Activated B cell treated with CpG ODN at 0.5 μM for 24 hours (primary cell): ENCODE measurements at regions not wholly inside any gene's neighbourhood (a gene's known extent, or its start where the extent isn't known, plus 50 kb on each side); places are given as distances from the start of the nearest gene placed in this dataset.
"Not testable (repeated sequence)": the region's sequence is repeated elsewhere in the genome, so short reads cannot be mapped to it uniquely, and the experiment has no call there.

ENCODE experiments used
- ATAC-seq: fragments of 200-7000 bp; cut with Tn5 transposase; one replicate; pipeline ENCODE4 v1.10.0; 2021; ENCODE audit warnings: low read depth, mild to moderate bottlenecking, moderate library complexity
- CTCF ChIA-PET: fragments of 350-600 bp; sonication (Branson Sonifier 250); formaldehyde crosslinking; loops from one replicate; lab custom pipeline; 2021; ENCODE audit warnings: antibody characterized with exemption; lab: Charles Lee
- POLR2A ChIA-PET: fragments of 350-600 bp; sonication (Branson Sonifier 250); formaldehyde crosslinking; loops from one replicate; lab custom pipeline; 2021; ENCODE audit warnings: antibody characterized with exemption; lab: Charles Lee
- DNase-seq: peaks from one replicate; pipeline ENCODE4 v3.0.0; 2022
- H3K27ac Mint-ChIP-seq: one replicate; pipeline ENCODE4 v1.8.0; 2020; ENCODE audit warnings: mixed read lengths
- H3K27me3 Mint-ChIP-seq: one replicate; pipeline ENCODE4 v1.8.0; 2021; ENCODE audit warnings: mixed read lengths
- H3K36me3 Mint-ChIP-seq: one replicate; pipeline ENCODE4 v1.8.0; 2021; ENCODE audit warnings: low read depth, mixed read lengths
- H3K4me1 Mint-ChIP-seq: one replicate; pipeline ENCODE4 v1.8.0; 2021; ENCODE audit warnings: mixed read lengths
- H3K4me3 Mint-ChIP-seq: one replicate; pipeline ENCODE4 v1.8.0; 2020; ENCODE audit warnings: mild to moderate bottlenecking, mixed read lengths
- H3K9me3 Mint-ChIP-seq: one replicate; pipeline ENCODE4 v1.8.0; 2020; ENCODE audit warnings: mixed read lengths
- CTCF ChIP-seq: fragments of 200-600 bp; IDR thresholded peaks from one replicate; pipeline ENCODE4 v1.8.0; 2022; ENCODE audit warnings: antibody characterized with exemption, mild to moderate bottlenecking
- intact Hi-C: fragments of 100-400 bp; cut with micrococcal nuclease; formaldehyde crosslinking; loops from one replicate; pipeline ENCODE4 v1.15.1; 2024

- no peaks in the 10 kb centered on the region for H3K4me1 Mint-ChIP-seq
- no peak overlapping the region for H3K4me3 Mint-ChIP-seq
- TF ChIP-seq CTCF = no peak
- ChIA-PET CTCF (no interaction called here), POLR2A (no interaction called here)
- no peaks in the 10 kb centered on the region for H3K9me3 Mint-ChIP-seq
- no peak overlapping the region for H3K27ac Mint-ChIP-seq
- intact Hi-C loops = no loop called here
- no peak for DNase-seq
- no peaks in the 10 kb centered on the region for H3K27me3 Mint-ChIP-seq
- ATAC-seq = no peak
- no peaks in the 10 kb centered on the region for H3K36me3 Mint-ChIP-seq
Measured at GRCh38 chrX:128396601-128397000, 344.4 kb upstream of the ACTRT1 start.

- POLR2A ChIA-PET = not testable (repeated sequence)
Measured at GRCh38 chrX:128383846-128384245, 331.6 kb upstream of the ACTRT1 start.

GRCh38 chrX:128365492-128365891 lies 313.3 kb upstream of the ACTRT1 start:
- H3K4me1 Mint-ChIP-seq = no peaks in the 10 kb centered on the region
- TF ChIP-seq CTCF = no peak
- H3K4me3 Mint-ChIP-seq = no peak overlapping the region
- no peak overlapping the region for H3K27ac Mint-ChIP-seq
- no peak for ATAC-seq
- no peaks in the 10 kb centered on the region for H3K27me3 Mint-ChIP-seq
- ChIA-PET POLR2A (no interaction called here), CTCF (no interaction called here)
- peaks cover 4% of the 10 kb centered on the region for H3K9me3 Mint-ChIP-seq
- no peak for DNase-seq
- intact Hi-C loops = no loop called here
- no peaks in the 10 kb centered on the region for H3K36me3 Mint-ChIP-seq

More at GRCh38 chrX:128383846-128384245, 331.6 kb upstream of the ACTRT1 start:
- H3K27ac Mint-ChIP-seq, H3K4me3 Mint-ChIP-seq, CTCF ChIA-PET, H3K4me1 Mint-ChIP-seq, intact Hi-C loops, ATAC-seq, DNase-seq, H3K36me3 Mint-ChIP-seq, H3K27me3 Mint-ChIP-seq, H3K9me3 Mint-ChIP-seq: not testable (repeated sequence)

- Mint-ChIP-seq H3K4me1 (no peaks in the 10 kb centered on the region), H3K4me3 (no peak overlapping the region), H3K9me3 (no peaks in the 10 kb centered on the region), H3K27me3 (no peaks in the 10 kb centered on the region), H3K36me3 (no peaks in the 10 kb centered on the region), H3K27ac (no peak overlapping the region)
- TF ChIP-seq CTCF = no peak
- intact Hi-C loops = no loop called here
- ATAC-seq = no peak
- DNase-seq = no peak
- POLR2A ChIA-PET = no interaction called here
- CTCF ChIA-PET = no interaction called here
Measured at GRCh38 chrX:128335671-128336070, 283.5 kb upstream of the ACTRT1 start.

- no peaks in the 10 kb centered on the region for H3K4me1 Mint-ChIP-seq
- CTCF ChIA-PET = no interaction called here
- DNase-seq = no peak
- H3K4me3 Mint-ChIP-seq = no peak overlapping the region
- POLR2A ChIA-PET = no interaction called here
- no peak overlapping the region for H3K27ac Mint-ChIP-seq
- intact Hi-C loops = no loop called here
- H3K36me3 Mint-ChIP-seq = no peaks in the 10 kb centered on the region
- ATAC-seq = no peak
- no peak for TF ChIP-seq CTCF
- no peaks in the 10 kb centered on the region for H3K9me3 Mint-ChIP-seq
- no peaks in the 10 kb centered on the region for H3K27me3 Mint-ChIP-seq
Measured at GRCh38 chrX:128334821-128335220, 282.6 kb upstream of the ACTRT1 start.

GRCh38 chrX:128310912-128311311 lies 258.7 kb upstream of the ACTRT1 start:
- Mint-ChIP-seq H3K4me1 (no peaks in the 10 kb centered on the region), H3K27ac (no peak overlapping the region)

More at GRCh38 chrX:128310912-128311311, 258.7 kb upstream of the ACTRT1 start:
- H3K4me3 Mint-ChIP-seq = no peak overlapping the region
- POLR2A ChIA-PET = no interaction called here
- ATAC-seq = no peak
- no peak for DNase-seq
- no peaks in the 10 kb centered on the region for H3K27me3 Mint-ChIP-seq
- no peaks in the 10 kb centered on the region for H3K36me3 Mint-ChIP-seq
- CTCF ChIA-PET = no interaction called here
- intact Hi-C loops = no loop called here
- TF ChIP-seq CTCF = no peak
- H3K9me3 Mint-ChIP-seq = no peaks in the 10 kb centered on the region
